NCI-H128 (cell line): ENCODE measurements at regions not wholly inside any gene's neighbourhood (a gene's known extent, or its start where the extent isn't known, plus 50 kb on each side); places are given as distances from the start of the nearest gene placed in this dataset.
"Not testable (repeated sequence)": the region's sequence is repeated elsewhere in the genome, so short reads cannot be mapped to it uniquely, and the experiment has no call there.

ENCODE experiments used
- DNase-seq: peaks from one replicate; lab custom pipeline; 2025; ENCODE audit not compliant: unreplicated experiment; lab: John Stamatoyannopoulos, UW

DNA sequence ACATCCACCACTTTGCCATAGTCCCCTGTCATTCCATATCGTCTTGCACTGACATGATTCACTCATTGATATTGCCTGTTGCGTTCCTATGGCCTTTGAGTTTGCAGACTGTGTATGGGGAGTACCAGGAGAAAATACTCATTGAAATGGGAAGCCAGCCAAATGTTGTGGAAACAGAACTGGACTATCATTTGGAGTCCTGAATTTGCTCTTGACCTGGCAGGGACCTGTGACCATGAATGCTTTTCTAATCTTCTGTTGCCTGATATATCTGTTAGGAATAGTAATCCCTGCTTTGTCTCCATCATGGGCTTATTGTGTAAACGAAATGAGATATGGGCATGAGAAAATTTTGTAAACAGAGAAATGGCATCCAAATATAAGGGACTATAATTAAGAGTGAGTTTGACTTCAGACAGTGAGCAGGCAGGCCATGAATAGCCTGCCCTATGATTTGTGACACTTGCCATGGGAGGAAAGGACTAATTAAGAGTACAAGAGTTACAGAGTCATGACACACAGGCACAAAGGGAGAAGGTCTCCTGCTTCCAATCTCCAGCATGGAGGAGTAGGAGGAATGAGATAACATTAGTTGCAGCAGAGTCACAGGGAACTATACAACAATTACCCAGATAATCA is 572.9 kb upstream of the SGCD start:
- no peak for DNase-seq

DNA sequence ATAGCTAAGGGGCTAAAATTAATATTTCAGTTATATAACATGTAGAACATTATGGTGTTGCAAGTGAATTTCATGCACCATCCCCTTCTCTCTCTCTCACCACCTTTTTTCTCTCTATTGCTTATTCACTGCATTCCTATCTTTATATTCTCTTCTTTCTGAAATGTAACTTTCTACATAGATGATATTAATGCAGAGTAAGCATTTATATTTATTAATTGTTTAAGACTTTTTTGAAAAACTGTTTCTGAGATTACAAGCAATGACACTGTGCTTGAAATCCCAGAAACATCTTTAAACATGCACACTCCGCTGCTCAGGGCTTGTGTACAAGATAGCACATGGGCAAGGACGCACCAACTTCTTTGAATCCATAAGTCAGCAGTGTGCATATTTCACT is 567.7 kb upstream of the SGCD start:
- no peak for DNase-seq

DNA sequence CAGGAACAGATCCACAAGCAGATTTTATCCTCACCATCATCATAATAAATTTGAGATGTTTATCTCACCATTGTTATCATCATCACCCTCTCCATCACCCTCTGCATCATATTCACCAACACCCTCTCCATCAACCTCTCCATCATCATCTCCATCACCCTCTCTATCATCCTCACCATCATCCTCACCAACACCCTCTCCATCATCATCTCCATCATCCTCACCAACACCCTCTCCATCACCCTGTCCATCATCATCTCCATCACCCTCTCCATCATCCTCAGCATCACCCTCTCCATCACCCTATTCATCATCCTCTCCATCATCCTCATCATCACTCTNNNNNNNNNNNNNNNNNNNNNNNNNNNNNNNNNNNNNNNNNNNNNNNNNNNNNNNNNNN is 567.0 kb upstream of the SGCD start:
- no peak for DNase-seq

DNA sequence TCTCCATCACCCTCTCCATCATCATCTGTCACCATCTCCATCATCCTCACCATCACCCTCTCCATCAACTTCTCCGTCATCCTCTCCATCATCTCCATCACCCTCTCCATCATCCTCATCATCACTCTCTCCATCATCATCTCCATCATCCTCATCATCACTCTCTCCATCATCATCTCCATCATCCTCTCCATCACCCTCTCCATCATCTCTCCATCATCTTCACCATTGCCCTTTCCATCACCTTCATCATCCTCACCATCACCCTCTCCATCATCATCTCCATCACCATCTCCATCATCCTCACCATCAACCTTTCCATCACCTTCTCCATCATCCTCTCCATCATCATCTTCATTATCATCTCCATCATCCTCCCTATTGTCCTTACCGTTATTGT is 565.5 kb upstream of the SGCD start:
- DNase-seq = no peak

DNA sequence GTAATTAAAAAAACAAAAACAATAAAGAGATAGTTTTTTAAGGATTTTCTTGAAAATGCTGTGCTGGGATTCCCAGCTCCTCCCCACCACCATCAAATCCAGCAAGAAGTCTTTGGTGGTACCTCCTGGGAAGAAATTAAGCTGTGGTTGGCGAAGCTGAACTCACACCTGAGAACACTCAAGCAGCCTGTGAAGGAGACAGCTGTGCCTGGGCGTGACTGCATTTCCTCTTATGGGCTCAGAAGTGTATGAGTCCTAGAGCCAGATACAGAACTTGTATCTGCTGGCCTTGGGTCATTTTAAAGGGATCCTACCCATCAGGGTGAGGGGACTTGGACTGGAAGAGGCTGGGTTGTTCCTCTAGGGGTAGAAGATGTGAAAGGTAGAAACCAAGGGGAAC is 561.2 kb upstream of the SGCD start:
- no peak for DNase-seq

DNA sequence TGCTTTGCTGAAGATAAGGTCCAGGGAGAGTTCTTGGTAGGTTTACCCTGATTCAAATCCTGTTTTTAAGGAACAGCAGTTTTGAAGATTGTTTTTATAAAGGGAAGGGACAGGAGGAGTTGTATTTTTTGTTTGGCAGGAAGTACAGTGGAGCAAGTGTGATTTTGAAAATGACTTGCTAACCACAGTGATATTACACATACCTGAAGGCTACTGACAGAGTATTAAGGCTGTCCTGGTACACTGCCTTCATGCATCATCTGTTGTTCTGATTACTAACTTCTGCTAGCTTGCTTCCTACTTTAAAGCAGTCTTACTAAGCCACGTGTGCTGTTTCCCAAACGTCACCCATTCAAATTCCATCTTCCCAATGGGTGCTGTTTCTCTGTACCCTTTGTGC is 559.5 kb upstream of the SGCD start:
- DNase-seq = no peak

DNA sequence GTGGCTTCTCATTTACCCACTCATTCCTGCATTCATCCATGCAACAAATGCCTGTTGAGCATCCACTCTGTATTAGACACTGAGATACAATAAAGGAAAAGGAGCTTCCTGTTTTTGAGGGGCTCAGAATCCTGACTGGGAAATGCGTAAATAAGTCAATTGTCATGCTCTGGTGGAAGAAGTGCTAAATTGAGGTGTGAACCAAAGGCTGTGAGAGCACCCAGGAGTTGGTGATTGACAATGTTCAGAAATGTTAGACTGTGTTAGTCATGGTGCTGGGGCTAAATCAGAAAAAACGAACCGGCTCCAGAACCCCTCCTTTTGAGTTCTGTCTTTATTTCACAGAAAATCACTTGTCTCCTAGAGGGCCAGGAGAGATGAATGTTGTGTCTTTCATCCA is 558.6 kb upstream of the SGCD start:
- DNase-seq = no peak

DNA sequence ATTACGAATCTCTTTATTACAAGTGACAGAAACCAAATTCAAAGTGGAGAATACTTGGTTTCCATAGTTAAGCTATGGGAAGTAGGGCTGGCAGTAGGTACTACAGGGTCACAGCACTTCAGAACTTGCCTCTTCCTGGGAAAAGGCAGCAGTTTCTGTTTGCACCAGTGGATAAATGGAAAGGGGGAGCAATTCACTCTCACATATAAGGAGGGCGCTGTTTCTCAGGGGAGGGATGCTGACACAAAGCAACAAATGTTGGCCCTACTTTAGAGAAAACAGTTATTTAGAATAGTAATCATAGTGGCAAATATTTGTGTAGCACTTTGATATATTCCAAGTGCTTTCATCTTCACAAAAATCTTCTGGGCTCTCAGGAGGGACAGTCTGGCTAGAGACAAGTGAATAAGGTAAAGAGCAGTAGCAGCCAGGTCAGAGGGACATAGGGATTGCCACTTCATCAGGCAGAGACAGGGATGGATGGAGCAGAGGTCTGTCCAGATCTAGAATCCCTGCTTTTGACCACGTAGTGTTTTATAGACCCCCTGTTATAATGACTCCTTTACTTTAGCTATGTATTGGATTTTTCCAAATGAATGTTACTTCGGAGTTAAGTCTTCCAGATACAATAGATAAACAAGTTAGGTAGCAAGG is 554.8 kb upstream of the SGCD start:
- no peak for DNase-seq

DNA sequence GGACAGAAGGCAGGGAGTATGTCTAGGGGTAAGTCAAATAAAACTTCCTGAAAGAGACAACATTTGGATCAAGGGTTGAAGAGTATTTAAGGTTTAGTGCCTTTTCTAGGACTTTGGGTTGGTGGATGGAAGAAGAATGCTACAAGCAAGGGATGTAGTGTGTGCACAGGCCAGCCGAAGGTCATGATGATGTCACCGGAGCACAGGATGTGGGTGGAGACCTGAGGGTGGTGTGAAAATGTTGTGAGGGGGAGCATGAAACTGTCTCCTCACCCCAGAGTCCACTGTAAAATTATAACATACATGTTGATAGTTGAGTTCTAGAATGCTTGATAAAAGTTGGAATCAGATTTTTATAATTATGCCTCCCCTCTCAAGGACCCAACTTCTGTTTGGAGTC is 553.3 kb upstream of the SGCD start:
- no peak for DNase-seq

DNA sequence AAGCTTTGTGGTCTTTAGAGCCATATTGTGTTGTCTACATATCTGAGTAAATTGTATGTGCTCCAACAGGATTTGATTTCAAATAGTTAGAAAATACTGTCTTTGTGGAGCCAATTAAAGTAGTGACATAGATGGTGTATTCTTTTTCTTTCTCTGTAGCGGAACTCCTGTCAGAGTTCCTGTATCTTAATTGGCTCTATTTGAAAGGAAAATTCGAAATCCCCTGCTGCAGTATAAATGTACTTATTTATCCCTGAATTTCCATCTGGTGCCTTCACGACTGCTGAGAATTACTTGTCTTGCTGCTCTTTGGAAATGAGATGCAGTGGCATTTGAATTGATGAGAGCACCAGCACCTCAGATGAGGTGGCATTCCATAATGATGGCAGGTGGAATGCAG is 546.7 kb upstream of the SGCD start:
- DNase-seq = no peak

DNA sequence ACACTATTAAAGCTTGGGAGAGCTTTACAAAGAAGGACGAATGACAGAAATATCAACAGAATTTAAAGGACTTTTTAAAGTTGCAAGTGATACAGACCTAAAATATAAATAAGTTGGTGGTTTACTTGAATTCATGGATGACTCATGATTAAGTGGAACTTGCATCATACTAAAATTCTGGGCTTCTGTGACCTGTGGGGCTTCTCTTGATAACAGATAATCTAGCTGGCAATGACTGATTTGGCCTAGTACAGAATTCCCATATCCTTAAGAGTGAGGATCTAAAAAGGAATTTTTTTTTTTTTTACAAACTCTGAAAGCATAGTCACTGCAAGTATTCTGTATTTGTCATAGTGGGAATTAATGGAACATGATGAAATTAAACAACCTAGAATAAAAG is 543.7 kb upstream of the SGCD start:
- DNase-seq = no peak

DNA sequence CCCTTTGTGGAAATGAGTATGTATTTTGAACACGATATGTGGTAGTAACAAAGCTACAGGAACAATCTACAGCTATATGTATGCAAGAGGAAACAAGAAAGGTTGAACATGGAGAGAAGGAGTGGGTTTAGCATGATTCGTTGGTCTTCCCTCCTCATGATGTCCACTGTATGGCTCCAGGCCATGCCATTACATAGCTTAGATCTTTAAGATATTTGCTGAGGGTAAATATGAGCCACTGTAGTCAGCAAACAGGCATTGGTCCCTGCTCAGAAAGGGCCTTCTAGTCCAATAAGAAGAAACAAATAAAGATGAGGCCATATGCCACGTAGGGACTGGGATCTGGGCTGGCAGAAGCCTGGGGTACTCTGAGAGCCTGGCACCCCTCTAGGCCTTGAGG is 543.2 kb upstream of the SGCD start:
- DNase-seq = no peak

DNA sequence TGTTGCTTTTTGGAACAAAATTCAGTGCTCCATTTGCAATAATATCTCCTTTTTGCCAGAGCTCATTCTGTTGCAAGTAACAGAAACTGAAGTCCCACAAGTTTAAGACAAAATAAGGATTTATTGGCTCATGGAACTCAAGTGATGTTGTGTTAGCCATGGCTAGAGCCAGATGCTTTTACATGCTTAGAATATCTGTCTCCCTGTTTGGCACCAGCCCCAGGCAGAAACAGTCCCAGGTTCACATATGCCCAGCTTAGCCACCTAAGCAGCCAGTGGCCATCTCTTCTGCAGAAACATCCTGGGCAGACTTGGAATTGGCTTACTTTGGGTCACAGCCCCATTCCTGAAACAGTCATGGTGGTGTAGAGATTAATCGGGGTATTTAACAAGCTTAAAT is 540.9 kb upstream of the SGCD start:
- DNase-seq = no peak

DNA sequence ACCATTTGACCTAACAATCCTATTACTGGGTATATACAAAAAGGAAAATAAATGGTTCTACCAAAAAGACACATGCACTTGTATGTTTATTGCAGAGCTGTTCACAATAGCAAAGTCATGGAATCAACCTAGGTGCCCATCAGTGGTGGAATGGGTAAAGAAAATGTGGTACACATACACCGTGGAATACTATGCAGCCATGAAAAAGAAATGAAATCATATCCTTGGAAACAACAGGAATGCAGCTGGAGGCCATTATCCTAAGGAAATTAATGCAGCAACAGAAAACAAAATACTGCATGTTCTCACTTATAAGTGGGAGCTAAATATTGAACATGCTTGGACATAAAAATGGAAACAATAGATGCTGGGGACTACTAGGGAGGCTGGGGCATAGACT is 534.1 kb upstream of the SGCD start:
- no peak for DNase-seq

DNA sequence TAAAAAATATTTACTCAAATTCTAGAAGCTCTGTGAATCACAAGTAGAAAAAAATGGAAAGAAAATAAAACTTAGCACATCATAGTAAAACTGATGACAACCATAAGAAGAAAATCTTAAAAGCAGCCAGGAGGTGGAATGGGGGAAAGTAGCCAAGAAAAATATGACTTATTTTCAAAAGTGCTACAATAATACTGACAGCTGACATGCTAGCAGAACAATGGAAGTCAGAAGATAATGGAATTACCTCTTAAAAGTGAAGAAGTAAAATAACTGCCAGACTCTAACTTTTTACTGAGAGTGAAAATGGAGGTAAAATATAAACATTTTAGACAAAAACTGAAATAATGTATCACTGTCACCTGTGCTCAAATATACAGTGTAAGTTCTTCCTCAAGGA is 532.2 kb upstream of the SGCD start:
- no peak for DNase-seq

DNA sequence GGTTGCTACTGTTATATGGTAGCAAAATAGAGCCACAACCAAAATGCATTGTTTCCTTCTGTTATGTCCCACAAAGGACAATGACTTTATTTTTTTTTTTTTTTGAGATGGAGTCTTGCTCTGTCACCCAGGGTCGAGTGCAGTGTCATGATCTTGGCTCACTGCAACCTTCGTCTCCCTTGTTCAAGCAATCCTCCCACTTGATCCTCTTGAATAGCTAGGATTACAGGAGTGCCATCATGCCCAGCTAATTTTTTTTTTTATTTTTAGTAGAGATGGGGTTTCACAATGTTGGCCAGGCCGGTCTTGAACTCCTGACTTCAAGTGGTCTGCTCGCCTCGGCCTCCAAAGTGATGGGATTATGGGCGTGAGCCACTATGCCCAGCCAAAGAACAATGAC is 527.7 kb upstream of the SGCD start:
- DNase-seq = no peak

DNA sequence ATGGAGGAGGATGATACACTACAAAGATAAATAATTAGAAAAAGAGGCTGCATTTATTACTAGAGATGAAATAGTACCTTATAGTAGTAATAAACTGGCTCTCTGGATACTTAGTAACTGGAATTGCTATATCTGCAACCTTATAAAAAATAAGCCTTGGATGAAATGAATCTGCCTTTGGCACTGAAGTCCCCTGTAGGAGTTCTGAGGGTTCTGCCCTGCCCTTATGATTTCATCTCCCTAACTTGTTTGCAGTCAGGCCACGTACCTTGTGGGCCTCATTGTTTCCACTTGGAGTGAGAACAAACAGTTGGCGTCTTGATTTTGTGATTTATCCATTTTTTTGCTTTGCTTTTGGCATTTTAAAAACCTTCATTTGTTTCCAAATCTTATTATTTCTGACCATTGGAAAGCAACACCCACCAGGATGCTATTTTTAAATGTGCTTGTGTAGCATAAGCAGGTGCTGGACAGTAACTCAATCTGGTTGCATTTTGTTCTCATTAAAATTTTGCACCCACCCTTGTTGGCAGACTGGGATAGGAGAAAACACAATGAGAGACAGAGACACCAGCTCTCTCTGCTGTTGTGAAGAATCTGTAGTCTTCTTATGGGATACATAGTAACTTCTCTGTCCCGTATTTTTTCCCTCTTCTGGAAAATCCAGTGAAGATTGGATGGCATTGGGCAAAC is 518.9 kb upstream of the SGCD start:
- DNase-seq = no peak

DNA sequence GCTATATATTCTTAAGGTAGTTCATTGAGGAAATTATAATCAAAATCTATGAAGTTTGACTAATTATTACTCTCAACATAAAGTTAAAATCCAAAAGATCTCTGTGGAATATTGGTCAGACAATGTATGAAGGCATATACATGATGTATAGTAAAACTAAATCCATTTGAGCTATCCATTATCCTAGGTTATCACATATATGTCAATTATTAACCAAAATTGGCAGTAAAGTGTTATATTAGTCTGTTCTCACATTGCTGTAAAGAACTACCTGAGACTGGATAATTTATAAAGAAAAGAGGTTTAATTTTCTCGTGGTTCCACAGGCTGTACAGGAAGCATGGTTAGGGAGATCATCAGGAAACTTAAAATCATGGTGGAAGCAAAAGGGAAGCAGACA is 511.7 kb upstream of the SGCD start:
- DNase-seq = no peak

DNA sequence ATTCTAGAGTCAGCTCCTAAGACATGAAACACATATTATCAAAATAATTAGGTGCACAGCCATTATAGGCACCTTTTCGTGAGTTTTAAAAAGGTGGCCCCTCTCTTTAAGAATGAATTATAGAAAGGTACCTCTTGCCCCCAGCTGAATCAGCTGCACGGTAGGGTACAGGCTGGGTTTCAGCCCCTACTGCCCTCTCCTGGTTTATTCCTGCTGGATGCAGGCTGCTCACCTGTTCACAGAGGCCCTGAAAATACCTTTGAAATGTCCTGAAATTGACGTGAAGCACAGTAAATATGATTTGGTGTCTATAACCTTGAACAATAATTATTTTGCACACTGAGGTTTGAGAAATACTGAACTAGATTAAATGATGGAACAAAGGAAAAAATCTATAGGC is 504.8 kb upstream of the SGCD start:
- DNase-seq = no peak

DNA sequence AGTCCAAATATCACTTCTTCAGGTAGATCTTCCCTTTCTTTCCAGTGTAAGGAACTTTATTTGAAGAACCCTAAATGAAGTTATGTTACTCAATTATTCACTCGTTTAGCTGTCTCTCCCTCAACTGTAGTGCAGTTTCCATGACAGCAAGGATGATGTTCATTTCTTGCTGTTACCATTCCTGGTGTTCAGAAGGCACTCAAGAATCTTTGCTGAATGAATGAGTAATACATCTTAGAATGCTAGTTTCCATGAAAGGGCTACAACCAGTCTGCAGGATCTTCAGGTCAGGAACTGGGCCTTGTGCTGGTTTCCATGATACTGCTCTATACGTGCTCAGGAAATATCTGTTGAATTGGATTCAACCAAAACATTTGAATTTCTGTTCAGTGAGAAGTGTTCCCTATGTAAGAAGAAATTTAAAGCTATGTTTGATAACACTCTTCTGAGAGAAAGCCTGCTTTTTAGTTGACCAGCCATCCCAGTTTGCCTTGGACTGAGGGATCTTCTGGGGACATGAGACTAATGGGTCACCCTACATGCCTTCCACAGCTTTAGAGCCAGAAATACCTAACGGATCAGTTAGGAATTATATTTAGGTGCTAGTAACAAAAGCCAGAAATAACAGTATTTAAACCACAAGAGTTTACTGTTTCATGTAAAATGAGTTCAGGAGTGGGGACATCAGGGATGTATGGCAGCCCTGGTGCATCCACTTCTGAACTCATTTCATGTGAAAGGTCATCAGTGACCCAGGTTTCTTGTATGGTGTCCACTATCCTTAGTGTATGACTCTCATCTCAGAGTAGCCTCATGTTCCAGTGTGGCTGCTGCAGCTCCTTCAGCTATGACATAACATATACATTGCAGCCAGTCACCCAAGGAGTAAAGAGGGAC is 500.1 kb upstream of the SGCD start:
- DNase-seq = no peak

DNA sequence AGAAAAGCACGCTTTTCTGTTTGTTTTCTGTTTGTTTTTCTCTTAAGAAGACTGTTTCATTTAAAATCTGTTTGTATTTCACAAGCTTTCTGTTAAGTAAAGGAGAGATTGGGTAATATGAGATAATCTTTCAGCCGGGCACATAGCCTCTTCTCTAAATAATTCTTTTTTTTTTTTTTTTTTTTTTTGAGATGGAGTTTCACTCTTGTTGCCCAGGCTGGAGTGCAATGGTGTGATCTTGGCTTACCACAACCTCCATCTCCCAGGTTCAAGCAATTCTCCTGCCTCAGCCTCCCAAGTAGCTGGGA is 499.5 kb upstream of the SGCD start:
- not testable (repeated sequence) for DNase-seq

DNA sequence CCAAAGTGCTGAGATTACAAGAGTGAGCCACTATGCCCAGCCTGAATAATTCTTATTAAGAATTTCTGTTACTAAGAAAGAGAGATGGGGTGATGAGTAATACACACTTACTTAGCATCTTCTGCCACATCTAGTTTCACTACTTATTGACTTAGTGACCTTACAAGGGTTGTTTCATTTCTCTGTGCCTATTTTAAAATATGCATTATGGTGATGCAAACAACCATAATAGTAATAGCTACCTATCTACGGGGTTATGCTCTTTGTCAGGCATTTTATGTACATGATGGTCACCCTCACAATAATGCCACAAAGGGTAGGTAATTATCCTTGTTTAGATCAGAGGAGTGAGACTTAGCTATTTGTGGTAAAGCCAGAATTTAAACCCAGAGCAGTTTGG is 499.0 kb upstream of the SGCD start:
- DNase-seq = no peak
